C4-2B (cell line): ENCODE measurements at regions not wholly inside any gene's neighbourhood (a gene's known extent, or its start where the extent isn't known, plus 50 kb on each side); places are given as distances from the start of the nearest gene placed in this dataset.

ENCODE experiments used
- H3K27ac ChIP-seq: fragments of 450-650 bp; 2 replicates; pipeline ENCODE4 v1.5.1; 2017
- ZFX ChIP-seq: fragments of 450-650 bp; IDR thresholded peaks from 2 replicates; pipeline ENCODE4 v1.6.1; 2017
- TF ChIP-seq, protein P1 (sequence below): fragments of 450-650 bp; conservative IDR thresholded peaks from 2 replicates; pipeline ENCODE4 v1.5.1; 2017; ENCODE audit warnings: mild to moderate bottlenecking

DNA sequence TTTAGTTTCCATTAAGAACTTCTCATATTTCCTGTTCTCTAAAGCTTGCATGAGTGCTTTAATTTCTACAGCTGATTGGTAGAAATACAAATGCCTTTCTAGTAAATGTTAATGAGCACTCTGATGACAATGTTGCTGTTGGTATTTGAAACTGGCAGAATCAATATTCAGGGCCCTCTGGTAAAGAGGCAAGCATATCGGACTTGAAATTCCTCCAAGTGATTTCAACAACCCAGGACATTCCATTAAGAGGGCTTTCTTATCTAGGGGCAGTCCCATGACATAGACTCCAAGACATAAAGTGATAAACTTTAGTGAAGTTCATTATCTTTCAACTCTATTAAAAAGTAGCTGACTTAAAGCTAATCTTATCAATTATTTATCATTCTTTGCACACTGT is 83.1 kb upstream of the VCX start:
- no peak for TF ChIP-seq ZFX
- TF ChIP-seq, protein P1, sequence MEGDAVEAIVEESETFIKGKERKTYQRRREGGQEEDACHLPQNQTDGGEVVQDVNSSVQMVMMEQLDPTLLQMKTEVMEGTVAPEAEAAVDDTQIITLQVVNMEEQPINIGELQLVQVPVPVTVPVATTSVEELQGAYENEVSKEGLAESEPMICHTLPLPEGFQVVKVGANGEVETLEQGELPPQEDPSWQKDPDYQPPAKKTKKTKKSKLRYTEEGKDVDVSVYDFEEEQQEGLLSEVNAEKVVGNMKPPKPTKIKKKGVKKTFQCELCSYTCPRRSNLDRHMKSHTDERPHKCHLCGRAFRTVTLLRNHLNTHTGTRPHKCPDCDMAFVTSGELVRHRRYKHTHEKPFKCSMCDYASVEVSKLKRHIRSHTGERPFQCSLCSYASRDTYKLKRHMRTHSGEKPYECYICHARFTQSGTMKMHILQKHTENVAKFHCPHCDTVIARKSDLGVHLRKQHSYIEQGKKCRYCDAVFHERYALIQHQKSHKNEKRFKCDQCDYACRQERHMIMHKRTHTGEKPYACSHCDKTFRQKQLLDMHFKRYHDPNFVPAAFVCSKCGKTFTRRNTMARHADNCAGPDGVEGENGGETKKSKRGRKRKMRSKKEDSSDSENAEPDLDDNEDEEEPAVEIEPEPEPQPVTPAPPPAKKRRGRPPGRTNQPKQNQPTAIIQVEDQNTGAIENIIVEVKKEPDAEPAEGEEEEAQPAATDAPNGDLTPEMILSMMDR, result no peak
- no peak overlapping the region for H3K27ac ChIP-seq

DNA sequence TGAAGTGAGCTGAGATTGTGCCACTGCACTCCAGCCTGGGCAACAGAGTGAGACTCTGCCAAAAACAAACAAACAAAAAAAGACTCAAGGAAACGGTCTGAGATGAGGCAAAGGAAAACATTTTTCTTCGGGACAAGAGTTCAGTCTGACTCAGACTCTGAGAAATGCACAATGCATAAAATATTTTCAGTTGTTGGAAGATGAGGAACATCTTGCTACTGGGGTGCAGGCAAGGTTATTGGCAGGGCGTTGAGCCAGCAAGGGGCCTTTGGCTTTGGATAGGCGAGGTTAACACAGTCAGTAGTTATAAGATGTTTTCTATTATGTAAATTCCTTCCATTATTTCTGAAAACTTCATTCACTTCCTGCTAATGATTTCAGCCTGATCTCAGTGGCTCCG is 96.1 kb upstream of the VCX start:
- H3K27ac ChIP-seq, result no peak overlapping the region
- TF ChIP-seq, protein P1, result no peak
- TF ChIP-seq ZFX, result no peak

DNA sequence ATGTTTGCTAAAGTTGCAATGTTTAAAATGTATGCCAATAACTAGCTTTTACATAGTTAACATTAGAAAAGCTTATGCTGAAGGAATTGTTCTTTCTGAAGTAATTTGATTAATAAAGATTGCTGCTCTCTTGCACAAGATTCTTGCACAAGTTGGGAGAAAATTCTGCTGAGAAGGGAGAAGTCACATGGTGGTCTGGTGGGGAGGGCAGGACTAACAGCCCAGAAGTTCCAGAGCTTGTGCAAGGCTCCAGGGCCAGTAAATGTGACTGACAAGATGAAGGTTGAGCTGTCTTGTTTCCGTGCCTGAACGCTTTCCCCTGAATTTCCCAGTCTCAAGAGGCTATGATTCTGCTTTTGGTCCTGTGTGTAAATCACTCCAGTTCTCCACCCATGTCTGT is 112.9 kb upstream of the VCX start:
- no peak overlapping the region for H3K27ac ChIP-seq
- TF ChIP-seq, protein P1, result no peak
- TF ChIP-seq ZFX, result no peak

DNA sequence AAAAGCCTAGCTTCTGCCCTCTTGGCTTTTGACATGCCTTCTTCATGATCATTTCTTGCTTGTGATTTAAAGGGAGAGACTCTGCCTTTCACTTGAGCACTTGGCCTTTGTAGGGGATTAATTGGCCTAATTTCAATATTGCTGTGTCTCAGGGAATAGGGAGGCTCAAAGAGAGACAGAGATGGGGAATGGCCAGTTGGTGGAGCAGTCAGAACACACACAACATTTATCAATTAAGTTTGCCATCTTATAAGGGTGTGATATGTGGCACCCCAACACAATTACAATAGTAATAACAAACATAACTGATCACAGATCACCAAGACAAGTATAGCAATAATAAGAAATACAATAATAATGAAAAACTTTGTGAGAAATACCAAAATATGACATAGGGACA is 122.5 kb upstream of the VCX start:
- H3K27ac ChIP-seq, result no peak overlapping the region
- TF ChIP-seq, protein P1, result no peak
- TF ChIP-seq ZFX, result no peak

DNA sequence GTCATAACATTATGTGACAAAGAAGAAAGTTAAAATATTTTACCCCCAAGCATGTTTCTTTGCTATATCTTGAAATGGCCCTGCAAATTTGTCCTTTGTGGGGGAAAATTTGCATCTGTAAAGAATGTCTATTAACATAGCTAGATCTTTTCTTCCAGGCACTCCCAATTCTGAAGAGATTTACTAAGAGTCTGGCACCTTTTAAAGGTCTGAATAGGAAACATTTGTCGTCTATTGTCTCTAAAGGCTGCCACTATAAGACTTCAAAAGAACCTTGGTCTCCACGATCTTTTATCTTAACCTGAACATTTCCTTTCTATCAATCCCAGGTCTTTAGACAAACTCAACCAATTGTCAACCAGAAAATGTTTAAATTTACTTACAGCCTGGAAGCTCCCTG is 128.6 kb upstream of the VCX start:
- H3K27ac ChIP-seq, result no peak overlapping the region
- no peak for TF ChIP-seq ZFX
- TF ChIP-seq, protein P1, result no peak

DNA sequence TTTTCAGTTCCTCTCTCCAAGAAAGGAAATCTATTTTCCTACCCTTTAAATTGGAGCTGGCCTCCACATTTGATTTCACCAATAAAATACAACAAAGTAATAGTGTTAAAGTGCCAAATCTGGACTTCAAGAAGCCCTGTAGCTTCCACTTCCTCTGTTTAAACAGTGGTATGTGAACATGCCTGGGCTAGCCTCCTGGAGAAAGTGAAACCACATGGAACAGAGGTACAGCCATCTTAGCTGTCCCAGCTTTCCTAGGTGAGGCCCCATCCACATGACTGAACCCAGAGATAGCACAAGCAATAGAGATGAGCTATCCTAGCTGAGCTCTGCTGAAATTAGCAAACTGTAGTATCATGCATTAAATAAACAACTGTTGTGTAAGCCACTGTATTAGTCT is 131.8 kb upstream of the VCX start:
- TF ChIP-seq, protein P1, result no peak
- TF ChIP-seq ZFX, result no peak
- no peak overlapping the region for H3K27ac ChIP-seq

DNA sequence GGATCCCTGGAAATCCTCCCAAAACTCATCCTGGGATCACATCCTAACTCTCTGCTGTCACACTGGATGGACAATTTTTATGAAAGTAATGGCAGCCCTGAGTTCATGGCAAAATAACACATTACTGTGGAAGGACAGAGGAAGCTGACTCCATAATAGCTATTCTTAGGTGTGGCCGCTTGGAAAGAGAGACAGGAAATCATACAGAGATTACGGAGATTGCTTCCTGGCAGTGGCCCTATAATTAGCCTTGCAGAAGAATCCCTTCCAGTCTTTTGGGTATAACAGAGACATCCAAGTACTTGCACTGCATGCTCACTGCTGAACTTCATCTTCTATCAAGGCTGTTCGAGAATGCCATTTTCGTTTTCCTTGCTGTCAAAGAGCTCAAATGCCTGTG is 133.1 kb upstream of the VCX start:
- no peak overlapping the region for H3K27ac ChIP-seq
- TF ChIP-seq, protein P1, result no peak
- TF ChIP-seq ZFX, result no peak
